Adipocyte (in vitro differentiated cells): ENCODE measurements at regions not wholly inside any gene's neighbourhood (a gene's known extent, or its start where the extent isn't known, plus 50 kb on each side); places are given as distances from the start of the nearest gene placed in this dataset.

Source experiments
- DNase-seq: peaks from one replicate; pipeline ENCODE4 v3.0.0-alpha.2; 2015; ENCODE audit warnings: low read depth
- H3K27me3 ChIP-seq: replicated peaks from 2 replicates; pipeline ENCODE4 v1.7.0; 2013; ENCODE audit warnings: mild to moderate bottlenecking, low read length, moderate library complexity; ENCODE audit not compliant: control insufficient read depth, insufficient read depth
- H3K36me3 ChIP-seq: 2 replicates; pipeline ENCODE4 v1.7.0; 2013; ENCODE audit warnings: low read length, mild to moderate bottlenecking, moderate library complexity; ENCODE audit not compliant: control insufficient read depth, insufficient read depth, severe bottlenecking
- H3K4me1 ChIP-seq: 2 replicates; pipeline ENCODE4 v1.7.0; 2013; ENCODE audit warnings: mild to moderate bottlenecking, low read length, moderate library complexity; ENCODE audit not compliant: control insufficient read depth, insufficient read depth
- H3K4me3 ChIP-seq: 2 replicates; pipeline ENCODE4 v1.7.0; 2013; ENCODE audit warnings: mild to moderate bottlenecking, low read length, moderate library complexity
- H3K9ac ChIP-seq: 2 replicates; pipeline ENCODE4 v1.7.0; 2013; ENCODE audit warnings: mild to moderate bottlenecking, low read length, moderate library complexity
- H3K9me3 ChIP-seq: 2 replicates; pipeline ENCODE4 v1.7.0; 2013; ENCODE audit warnings: mild to moderate bottlenecking, low read length, moderate library complexity; ENCODE audit not compliant: control insufficient read depth

DNA sequence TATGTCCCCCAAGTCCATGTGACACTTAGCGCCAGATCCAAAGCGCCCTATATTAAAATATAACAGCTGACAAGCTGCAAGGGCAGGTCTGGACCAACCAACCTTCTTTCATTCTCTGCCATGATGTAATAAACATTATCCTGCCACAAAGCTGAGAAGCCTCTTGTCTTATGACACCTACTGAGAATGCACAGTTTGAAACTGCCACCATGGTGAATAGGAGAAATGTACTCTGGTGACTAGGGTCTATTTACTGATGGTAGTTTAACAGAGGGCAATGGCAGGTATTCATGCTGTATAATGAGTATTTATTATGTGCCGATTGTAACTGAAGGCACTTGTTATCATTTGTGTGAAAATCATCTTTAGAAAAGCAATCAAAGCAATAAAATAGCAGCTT is 634.0 kb downstream of the OTOL1 start:
- Histone ChIP-seq H3K4me1 (no peaks in the 10 kb centered on the region), H3K9ac (no peak overlapping the region), H3K4me3 (no peak overlapping the region), H3K36me3 (no peaks in the 10 kb centered on the region), H3K9me3 (no peaks in the 10 kb centered on the region), H3K27me3 (no peaks in the 10 kb centered on the region)
- no peak for DNase-seq

DNA sequence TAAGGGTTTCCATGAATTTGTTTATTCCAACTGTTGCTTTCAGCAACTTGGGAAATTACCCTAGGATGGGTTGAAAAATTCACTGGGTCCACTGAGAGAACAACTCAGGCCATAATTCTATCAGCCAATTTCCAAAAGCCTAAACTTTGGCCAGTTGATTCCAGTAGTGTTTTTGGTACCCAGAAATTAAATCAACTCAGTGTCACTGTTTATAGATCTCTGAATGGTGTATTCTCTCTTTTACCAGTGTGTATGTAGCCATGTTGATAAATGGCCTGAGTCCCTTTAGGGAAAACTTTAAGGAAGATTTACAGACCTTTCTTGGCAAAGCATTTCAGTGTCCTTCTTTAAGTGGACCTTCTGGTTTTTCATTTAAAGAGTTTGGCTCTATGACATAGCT is 636.4 kb downstream of the OTOL1 start:
- H3K36me3 ChIP-seq, result no peaks in the 10 kb centered on the region
- H3K9ac ChIP-seq, result no peak overlapping the region
- H3K4me1 ChIP-seq, result no peaks in the 10 kb centered on the region
- no peaks in the 10 kb centered on the region for H3K27me3 ChIP-seq
- no peak overlapping the region for H3K4me3 ChIP-seq
- no peaks in the 10 kb centered on the region for H3K9me3 ChIP-seq
- DNase-seq, result no peak

DNA sequence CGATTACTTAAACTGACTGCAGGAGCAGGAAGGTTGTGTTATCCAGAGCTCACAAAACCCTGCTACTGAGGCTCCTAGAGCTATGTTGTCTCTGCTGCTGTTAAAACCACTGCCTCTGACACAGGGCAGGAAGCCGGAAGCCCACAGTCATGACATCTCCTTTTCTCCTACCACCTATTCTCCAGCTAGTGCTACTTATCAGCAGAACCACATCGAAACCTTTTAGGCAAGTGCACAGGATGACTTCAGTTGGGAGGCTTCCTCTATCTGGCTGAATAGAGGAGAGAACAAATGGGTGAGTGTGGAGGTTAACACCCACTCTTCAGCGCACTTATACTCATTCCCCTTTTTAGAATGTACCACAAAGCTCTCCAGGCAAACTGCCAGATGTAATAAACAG is 638.0 kb downstream of the OTOL1 start:
- Histone ChIP-seq H3K36me3 (no peaks in the 10 kb centered on the region), H3K27me3 (no peaks in the 10 kb centered on the region), H3K4me1 (peaks cover 1% of the 10 kb centered on the region), H3K4me3 (no peak overlapping the region), H3K9ac (no peak overlapping the region), H3K9me3 (no peaks in the 10 kb centered on the region)
- DNase-seq, result no peak

DNA sequence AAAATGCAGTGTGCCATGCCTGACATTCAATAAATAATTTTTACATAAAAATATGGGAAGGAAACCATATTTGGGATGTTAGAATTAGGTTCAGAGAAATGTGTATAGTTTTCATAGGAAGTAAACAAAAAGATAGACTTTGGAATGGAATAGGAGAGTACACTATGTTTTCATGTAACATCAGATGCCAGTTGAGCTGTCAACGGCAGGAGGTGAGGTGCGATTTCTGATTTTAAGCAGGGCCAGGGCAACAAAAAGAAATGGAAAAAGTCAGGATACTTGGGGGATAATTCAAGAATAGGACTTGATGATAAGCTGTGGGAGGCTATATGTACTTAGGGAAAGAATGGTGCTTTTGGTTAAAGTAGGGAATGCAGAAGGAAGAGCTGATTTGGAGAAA is 639.5 kb downstream of the OTOL1 start:
- no peaks in the 10 kb centered on the region for H3K27me3 ChIP-seq
- no peaks in the 10 kb centered on the region for H3K36me3 ChIP-seq
- no peak overlapping the region for H3K9ac ChIP-seq
- peaks cover 17% of the 10 kb centered on the region for H3K4me1 ChIP-seq
- no peak overlapping the region for H3K4me3 ChIP-seq
- no peaks in the 10 kb centered on the region for H3K9me3 ChIP-seq
- DNase-seq, result no peak

DNA sequence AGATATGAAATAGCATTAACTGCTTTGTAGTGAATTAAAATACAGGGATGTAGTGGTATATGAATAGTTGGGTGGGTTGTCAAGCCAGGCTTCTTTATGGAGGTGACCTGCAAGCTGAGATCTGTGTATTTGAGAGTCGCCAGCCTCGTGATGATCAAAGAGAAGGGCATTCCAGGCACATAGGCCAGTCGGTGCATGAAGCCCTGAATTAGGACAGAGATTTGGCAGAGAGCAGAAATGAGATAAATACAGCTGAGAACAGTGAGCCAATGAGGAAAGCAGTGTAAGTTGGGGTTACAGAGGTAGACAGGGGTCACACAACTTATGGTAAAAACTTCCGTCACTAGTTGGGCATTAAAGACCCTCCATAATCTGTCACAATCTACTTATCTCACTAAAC is 641.9 kb downstream of the OTOL1 start:
- H3K9me3 ChIP-seq, result no peaks in the 10 kb centered on the region
- H3K4me1 ChIP-seq, result peaks cover 38% of the 10 kb centered on the region
- H3K4me3 ChIP-seq, result no peak overlapping the region
- no peak overlapping the region for H3K9ac ChIP-seq
- DNase-seq, result no peak
- no peaks in the 10 kb centered on the region for H3K27me3 ChIP-seq
- H3K36me3 ChIP-seq, result no peaks in the 10 kb centered on the region

DNA sequence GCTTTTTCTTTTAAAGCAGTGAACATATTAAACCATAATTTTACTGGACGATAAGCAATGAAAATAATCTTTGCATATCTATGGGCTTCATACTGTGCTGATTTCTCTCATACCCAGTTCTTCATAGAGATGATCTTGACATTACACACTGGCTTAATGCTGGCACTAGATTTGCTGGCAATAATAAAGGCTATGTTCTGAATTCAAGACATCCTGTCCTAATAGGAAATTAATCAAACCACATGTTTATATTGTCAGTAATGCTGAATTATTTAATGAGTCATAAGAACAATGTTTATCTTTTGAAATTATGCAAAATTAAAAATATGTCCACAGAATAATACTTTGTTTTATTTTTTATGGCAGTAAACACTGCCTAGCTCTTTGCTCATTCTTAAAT is 643.2 kb downstream of the OTOL1 start:
- DNase-seq, result no peak
- Histone ChIP-seq H3K4me1 (peaks cover 41% of the 10 kb centered on the region), H3K36me3 (no peaks in the 10 kb centered on the region), H3K9me3 (no peaks in the 10 kb centered on the region), H3K9ac (peak overlapping the region; percentile 17), H3K4me3 (peak overlapping the region; percentile 30), H3K27me3 (no peaks in the 10 kb centered on the region)

DNA sequence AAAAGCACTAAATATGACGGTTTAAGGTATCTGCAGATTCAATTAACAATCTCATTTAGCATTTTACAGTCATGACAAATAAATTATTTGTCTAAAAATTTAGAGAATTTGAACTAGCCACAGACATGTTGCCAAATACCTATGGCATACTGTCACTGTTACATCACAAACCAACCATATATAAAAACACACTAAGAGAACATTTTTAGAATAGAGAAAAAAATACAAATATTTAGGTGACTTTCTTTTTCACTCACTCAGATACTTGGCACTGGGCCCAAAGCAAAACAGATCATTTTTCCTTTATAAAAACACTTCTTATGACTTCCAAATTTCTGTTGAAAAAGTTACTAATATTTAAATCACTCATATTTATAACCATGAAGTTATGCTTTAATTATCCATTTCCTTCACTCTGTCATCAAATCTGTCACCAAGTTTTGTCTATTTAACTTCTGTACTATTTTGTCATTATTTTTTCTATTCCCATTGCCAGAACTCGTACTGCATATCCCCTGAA is 644.7 kb downstream of the OTOL1 start:
- Histone ChIP-seq H3K4me3 (peak overlapping the region; percentile 29), H3K36me3 (no peaks in the 10 kb centered on the region), H3K4me1 (peaks cover 41% of the 10 kb centered on the region), H3K9ac (peak overlapping the region; percentile 39), H3K9me3 (no peaks in the 10 kb centered on the region), H3K27me3 (no peaks in the 10 kb centered on the region)
- peak; percentile 69 for DNase-seq

DNA sequence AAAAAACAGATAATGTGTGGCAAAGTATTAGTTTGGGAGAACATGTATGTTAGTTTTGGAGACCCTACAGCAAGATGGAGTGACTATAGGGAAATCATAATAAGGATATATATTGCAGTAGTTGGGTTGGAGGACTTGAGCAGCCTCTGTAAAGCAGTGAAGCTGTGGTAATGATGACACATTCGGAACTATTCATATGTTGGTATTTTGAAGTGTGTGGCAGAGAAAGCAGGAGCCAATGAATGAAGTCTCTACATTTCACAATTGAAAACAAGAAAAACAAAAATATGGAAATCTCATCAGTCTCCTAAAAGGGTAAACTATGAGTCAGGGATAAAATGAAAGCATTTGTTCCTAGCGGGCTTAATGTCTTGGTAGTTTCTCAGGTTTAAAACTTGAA is 645.9 kb downstream of the OTOL1 start:
- DNase-seq, result peak; percentile 68
- H3K27me3 ChIP-seq, result no peaks in the 10 kb centered on the region

DNA sequence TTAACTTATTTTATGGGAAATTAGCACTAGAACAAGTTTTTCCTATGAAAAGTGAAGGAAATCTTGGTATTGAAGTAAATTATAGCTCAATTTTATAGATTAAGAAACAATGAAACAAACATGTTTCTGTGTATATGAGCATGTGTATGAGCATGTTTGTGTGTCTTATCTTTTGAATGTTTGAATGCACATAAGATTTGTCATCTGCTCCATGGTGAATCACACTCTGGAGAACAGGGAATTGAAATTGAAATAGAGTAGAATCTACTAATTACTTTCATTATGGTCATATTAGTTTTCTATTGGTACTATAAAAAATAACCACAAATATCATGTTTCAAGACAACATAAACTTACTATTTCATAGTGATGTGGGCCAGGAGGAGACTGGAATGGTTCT is 646.6 kb downstream of the OTOL1 start:
- Histone ChIP-seq H3K4me1 (peaks cover 41% of the 10 kb centered on the region), H3K27me3 (no peaks in the 10 kb centered on the region), H3K4me3 (no peak overlapping the region), H3K9ac (no peak overlapping the region), H3K36me3 (no peaks in the 10 kb centered on the region), H3K9me3 (no peaks in the 10 kb centered on the region)
- no peak for DNase-seq

More for the DNA sequence above, 645.9 kb downstream of the OTOL1 start:
- Histone ChIP-seq H3K4me1 (peaks cover 41% of the 10 kb centered on the region), H3K9ac (no peak overlapping the region), H3K4me3 (no peak overlapping the region), H3K9me3 (no peaks in the 10 kb centered on the region), H3K36me3 (no peaks in the 10 kb centered on the region)

DNA sequence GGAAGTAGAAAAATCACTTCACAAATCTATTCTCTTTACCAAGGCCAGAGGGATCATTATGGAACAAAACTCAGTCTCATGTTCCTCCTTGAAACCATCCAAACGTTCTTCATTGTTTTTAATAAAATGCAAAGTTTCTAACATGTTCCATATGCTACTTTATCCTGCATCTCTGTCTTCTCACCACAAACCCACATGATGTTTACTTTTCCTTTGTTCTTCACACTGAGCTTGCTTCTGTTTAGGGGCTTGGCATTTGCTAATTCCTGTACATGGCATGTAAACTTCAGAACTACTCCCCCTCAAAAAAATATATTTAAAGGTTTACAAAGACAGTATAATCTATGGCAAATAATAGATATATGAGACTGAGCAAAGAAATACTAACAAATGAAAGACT is 651.4 kb downstream of the OTOL1 start:
- H3K9ac ChIP-seq, result no peak overlapping the region
- H3K36me3 ChIP-seq, result no peaks in the 10 kb centered on the region
- no peaks in the 10 kb centered on the region for H3K9me3 ChIP-seq
- peaks cover 6% of the 10 kb centered on the region for H3K4me1 ChIP-seq
- DNase-seq, result no peak
- H3K4me3 ChIP-seq, result no peak overlapping the region
- H3K27me3 ChIP-seq, result no peaks in the 10 kb centered on the region

DNA sequence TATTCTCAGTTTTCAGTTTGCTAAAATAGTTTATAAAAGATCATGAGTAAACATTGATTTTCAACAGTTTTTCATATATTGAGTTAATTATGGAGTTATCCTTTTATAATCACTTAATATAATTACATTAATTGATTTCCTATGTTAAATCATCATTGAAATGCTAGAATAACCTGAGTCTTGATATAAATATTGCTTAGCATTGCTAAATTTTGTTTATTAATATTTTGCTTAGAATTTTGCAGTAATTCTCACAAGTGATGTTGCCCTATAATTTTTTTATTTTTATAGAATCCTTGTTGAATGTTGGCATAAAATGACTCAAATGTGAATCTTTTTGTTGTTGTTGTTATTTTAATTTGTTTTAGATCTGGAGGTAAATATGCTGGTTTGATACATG is 654.2 kb downstream of the OTOL1 start:
- DNase-seq, result no peak
- Histone ChIP-seq H3K4me1 (no peaks in the 10 kb centered on the region), H3K36me3 (no peaks in the 10 kb centered on the region), H3K9ac (no peak overlapping the region), H3K9me3 (peaks cover 5% of the 10 kb centered on the region), H3K27me3 (no peaks in the 10 kb centered on the region), H3K4me3 (no peak overlapping the region)

DNA sequence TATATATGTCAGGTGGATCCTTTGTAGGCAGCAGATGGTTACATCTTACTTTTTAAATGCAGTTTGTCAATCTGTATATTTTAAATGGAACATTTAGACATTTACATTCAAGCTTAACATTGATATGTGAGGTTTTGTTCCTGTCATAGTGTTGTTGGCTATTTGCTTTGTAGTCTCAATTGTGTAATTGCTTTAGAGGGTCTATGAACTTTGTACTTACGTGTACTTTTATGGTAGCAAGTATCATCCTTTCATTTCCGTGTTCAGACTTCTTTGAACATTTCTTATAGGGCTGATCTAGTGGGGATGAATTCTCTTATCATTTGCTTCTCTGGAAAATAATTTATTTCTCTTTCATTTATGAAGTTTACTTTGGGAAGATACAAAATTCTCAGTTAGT is 656.0 kb downstream of the OTOL1 start:
- no peak for DNase-seq
- H3K4me1 ChIP-seq, result peaks cover 8% of the 10 kb centered on the region
- no peaks in the 10 kb centered on the region for H3K27me3 ChIP-seq
- H3K9me3 ChIP-seq, result peaks cover 5% of the 10 kb centered on the region
- no peaks in the 10 kb centered on the region for H3K36me3 ChIP-seq
- no peak overlapping the region for H3K4me3 ChIP-seq
- H3K9ac ChIP-seq, result no peak overlapping the region
